ENCODE measurements at regions not wholly inside any gene's neighbourhood (a gene's known extent, or its start where the extent isn't known, plus 50 kb on each side); places are given as distances from the start of the nearest gene placed in this dataset.

GRCh38 chr17:15121426-15121825 is 143.7 kb downstream of the PMP22 start (continued):
- TF ChIP-seq, protein P1, sequence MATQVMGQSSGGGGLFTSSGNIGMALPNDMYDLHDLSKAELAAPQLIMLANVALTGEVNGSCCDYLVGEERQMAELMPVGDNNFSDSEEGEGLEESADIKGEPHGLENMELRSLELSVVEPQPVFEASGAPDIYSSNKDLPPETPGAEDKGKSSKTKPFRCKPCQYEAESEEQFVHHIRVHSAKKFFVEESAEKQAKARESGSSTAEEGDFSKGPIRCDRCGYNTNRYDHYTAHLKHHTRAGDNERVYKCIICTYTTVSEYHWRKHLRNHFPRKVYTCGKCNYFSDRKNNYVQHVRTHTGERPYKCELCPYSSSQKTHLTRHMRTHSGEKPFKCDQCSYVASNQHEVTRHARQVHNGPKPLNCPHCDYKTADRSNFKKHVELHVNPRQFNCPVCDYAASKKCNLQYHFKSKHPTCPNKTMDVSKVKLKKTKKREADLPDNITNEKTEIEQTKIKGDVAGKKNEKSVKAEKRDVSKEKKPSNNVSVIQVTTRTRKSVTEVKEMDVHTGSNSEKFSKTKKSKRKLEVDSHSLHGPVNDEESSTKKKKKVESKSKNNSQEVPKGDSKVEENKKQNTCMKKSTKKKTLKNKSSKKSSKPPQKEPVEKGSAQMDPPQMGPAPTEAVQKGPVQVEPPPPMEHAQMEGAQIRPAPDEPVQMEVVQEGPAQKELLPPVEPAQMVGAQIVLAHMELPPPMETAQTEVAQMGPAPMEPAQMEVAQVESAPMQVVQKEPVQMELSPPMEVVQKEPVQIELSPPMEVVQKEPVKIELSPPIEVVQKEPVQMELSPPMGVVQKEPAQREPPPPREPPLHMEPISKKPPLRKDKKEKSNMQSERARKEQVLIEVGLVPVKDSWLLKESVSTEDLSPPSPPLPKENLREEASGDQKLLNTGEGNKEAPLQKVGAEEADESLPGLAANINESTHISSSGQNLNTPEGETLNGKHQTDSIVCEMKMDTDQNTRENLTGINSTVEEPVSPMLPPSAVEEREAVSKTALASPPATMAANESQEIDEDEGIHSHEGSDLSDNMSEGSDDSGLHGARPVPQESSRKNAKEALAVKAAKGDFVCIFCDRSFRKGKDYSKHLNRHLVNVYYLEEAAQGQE (IDR thresholded peaks at IDR 0.05; ENCODE audit: low read depth): no peak
- TF ChIP-seq ZNF274 (IDR thresholded peaks at IDR 0.05; ENCODE audit: low read depth, low read length): no peak
- TF ChIP-seq RAD21 (IDR thresholded peaks at IDR 0.05; ENCODE audit: low read depth): no peak
- no peak for TF ChIP-seq ZBTB33 (IDR thresholded peaks at IDR 0.05; ENCODE audit: extremely low read depth, insufficient replicate concordance, low read length)
- no peak for TF ChIP-seq EZH2phosphoT487 (IDR thresholded peaks at IDR 0.05; ENCODE audit: borderline replicate concordance)
- no peak for TF ChIP-seq JUND (IDR thresholded peaks at IDR 0.05)
- TF ChIP-seq ATF3 (IDR thresholded peaks at IDR 0.05): no peak
- no peak for TF ChIP-seq EZH2 (IDR thresholded peaks at IDR 0.05)
- TF ChIP-seq FOSL1 (IDR thresholded peaks at IDR 0.05; ENCODE audit: low read depth): no peak

DNA sequence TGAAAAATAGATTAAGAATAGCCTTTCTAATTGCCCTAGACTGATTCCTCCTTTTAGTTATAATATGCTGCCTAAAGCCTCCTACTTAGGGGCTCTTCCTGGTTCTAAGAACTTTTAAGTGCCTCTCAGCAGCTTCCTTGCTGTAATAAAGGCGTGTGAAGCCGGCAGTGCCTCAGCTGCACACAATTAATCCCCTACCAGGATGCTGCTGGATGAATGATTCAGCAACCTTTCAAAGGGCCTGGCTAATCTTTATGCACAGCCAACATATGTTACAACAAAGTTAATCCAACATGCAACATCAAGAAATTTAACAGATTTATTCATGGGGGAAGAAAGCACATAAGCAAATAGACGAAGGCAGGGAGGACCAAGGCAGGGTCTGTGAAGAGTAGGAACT is 145.2 kb downstream of the PMP22 start:
- H4K20me1 ChIP-seq (ENCODE audit: insufficient read depth): no peaks in the 10 kb centered on the region
- H3K9me3 ChIP-seq (ENCODE audit: control insufficient read depth in 1 of 2, insufficient read depth in 1 of 2, low read depth in 1 of 2, low read length in 2 of 2): no peaks in the 10 kb centered on the region; a peak in 1 of 4 replicates
- ChIA-PET RAD21 (ENCODE audit: low non-redundant PET in 1 of 2, low total read pairs in 2 of 2, uncharacterized antibody in 2 of 2, unreplicated experiment in 2 of 2) (no interaction called here), POLR2A (no interaction called here), CTCF (no interaction called here)
- H3K36me3 ChIP-seq (ENCODE audit: control insufficient read depth in 1 of 2, insufficient read depth in 2 of 2, low read length in 2 of 2): no peaks in the 10 kb centered on the region
- H3K27me3 ChIP-seq (ENCODE audit: insufficient read depth, low read length): peaks cover 48% of the 10 kb centered on the region
- TF ChIP-seq, protein P1 (IDR thresholded peaks at IDR 0.05; ENCODE audit: low read depth): no peak
- TF ChIP-seq JUND (IDR thresholded peaks at IDR 0.05): no peak
- TF ChIP-seq CBX3 (IDR thresholded peaks at IDR 0.05; ENCODE audit: low read depth): no peak
- no peak for TF ChIP-seq CEBPB (IDR thresholded peaks at IDR 0.05; ENCODE audit: low read depth)
- no peak for TF ChIP-seq EGR1 (IDR thresholded peaks at IDR 0.05; ENCODE audit: low read depth)
- TF ChIP-seq, protein P2, sequence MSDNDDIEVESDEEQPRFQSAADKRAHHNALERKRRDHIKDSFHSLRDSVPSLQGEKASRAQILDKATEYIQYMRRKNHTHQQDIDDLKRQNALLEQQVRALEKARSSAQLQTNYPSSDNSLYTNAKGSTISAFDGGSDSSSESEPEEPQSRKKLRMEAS (IDR thresholded peaks at IDR 0.05): no peak
- no peak for TF ChIP-seq ZNF274 (IDR thresholded peaks at IDR 0.05; ENCODE audit: low read depth, low read length)
- TF ChIP-seq EZH2phosphoT487 (IDR thresholded peaks at IDR 0.05; ENCODE audit: borderline replicate concordance): no peak
- no peak for TF ChIP-seq FOSL1 (IDR thresholded peaks at IDR 0.05; ENCODE audit: low read depth)
- TF ChIP-seq RAD21 (IDR thresholded peaks at IDR 0.05; ENCODE audit: low read depth): no peak
- no peak for TF ChIP-seq EZH2 (IDR thresholded peaks at IDR 0.05)
- no peak for TF ChIP-seq TCF7L2 (IDR thresholded peaks at IDR 0.05; ENCODE audit: borderline replicate concordance, extremely low read depth, insufficient read depth, insufficient read length)
- no peaks in the 10 kb centered on the region for H3K9me2 ChIP-seq (ENCODE audit: insufficient read depth)
- no peak for DNase-seq (ENCODE audit: low read depth, low spot score)
- no peak overlapping the region for H2AFZ ChIP-seq (ENCODE audit: low read depth, low read length, poor library complexity, severe bottlenecking)
- no TSS peak for BruUV-seq (replicated peaks)
- no peak overlapping the region for H3K4me2 ChIP-seq (ENCODE audit: low read length)
- H3K79me2 ChIP-seq (ENCODE audit: insufficient read depth, low read length): no peaks in the 10 kb centered on the region
- no peak for ATAC-seq
- H3K27ac ChIP-seq (ENCODE audit: low read depth, low read length): no peak overlapping the region
- no peak overlapping the region for H3K4me3 ChIP-seq (replicated peaks in 1 of 2; ENCODE audit: low read depth in 1 of 2, low read length in 2 of 2)
- intact Hi-C loops (cut with micrococcal nuclease): no loop called here
- no peak overlapping the region for H3K9ac ChIP-seq (ENCODE audit: low read length)
- H3K4me1 ChIP-seq (ENCODE audit: control insufficient read depth in 1 of 2, insufficient read depth in 2 of 2, low read length in 2 of 2): no peaks in the 10 kb centered on the region
